Erythroblast (primary cell): ENCODE measurements at regions not wholly inside any gene's neighbourhood (a gene's known extent, or its start where the extent isn't known, plus 50 kb on each side); places are given as distances from the start of the nearest gene placed in this dataset.

Source experiments
- GATA1 ChIP-seq: IDR thresholded peaks from 2 replicates; pipeline ENCODE4 v1.6.1; 2011; ENCODE audit warnings: low read depth, mild to moderate bottlenecking, control low read depth, low read length, moderate library complexity
- POLR2A ChIP-seq: IDR thresholded peaks from 2 replicates; pipeline ENCODE4 v1.6.1; 2011; ENCODE audit warnings: mild to moderate bottlenecking, low read length

DNA sequence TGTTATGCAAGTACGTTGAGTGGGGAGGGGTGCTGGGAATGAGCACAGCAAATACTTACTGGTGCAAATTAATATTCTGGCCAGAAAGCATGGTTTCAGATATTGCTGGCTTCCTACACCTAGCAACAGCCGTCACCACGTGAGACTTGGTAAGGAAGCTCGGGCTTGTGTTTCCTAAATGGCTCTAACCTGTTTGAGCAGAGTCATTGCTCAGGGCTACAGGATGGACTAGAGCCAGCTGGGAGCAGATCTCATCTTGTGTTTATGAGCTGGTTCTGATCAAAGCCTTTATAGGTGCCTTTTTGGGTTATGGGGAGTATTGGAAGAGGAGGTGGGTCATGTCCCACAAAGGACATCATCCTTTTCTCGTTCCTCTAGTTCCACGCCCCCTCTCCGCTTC lies 200.3 kb downstream of the BUB3 start:
- no peak for TF ChIP-seq POLR2A
- no peak for TF ChIP-seq GATA1
